ENCODE measurements at regions not wholly inside any gene's neighbourhood (a gene's known extent, or its start where the extent isn't known, plus 50 kb on each side); places are given as distances from the start of the nearest gene placed in this dataset.

DNA sequence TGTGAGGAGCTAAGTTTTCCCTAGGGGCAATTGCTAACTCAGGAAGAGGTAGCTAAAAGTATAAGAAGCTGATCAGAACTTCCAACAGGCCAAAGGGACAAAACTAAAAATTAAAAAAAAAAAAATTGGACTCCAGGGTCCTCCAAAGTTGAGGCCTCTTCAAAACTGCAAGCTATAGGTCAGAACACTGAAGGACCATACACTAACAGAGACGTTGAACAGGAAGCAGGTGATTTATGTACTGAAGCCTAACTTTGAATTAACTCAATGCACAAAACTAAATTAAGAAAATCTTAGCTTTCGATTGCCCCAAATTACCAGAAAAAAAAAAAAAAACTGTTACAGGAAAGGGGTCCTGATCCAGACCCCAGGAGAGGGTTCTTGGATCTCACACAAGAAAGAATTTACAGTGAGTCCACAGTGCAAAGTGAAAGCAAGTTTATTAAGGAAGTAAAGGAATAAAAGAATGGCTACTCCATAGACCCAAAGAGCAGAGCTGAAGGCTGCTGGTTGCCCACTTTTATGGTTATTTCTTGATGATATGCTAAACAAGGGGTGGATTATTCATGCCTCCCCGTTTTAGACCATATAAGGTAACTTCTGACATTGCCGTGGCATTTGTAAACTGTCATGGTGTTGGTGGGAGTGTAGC, 442.8 kb upstream of the NECTIN3 start:
- TF ChIP-seq, protein P1, sequence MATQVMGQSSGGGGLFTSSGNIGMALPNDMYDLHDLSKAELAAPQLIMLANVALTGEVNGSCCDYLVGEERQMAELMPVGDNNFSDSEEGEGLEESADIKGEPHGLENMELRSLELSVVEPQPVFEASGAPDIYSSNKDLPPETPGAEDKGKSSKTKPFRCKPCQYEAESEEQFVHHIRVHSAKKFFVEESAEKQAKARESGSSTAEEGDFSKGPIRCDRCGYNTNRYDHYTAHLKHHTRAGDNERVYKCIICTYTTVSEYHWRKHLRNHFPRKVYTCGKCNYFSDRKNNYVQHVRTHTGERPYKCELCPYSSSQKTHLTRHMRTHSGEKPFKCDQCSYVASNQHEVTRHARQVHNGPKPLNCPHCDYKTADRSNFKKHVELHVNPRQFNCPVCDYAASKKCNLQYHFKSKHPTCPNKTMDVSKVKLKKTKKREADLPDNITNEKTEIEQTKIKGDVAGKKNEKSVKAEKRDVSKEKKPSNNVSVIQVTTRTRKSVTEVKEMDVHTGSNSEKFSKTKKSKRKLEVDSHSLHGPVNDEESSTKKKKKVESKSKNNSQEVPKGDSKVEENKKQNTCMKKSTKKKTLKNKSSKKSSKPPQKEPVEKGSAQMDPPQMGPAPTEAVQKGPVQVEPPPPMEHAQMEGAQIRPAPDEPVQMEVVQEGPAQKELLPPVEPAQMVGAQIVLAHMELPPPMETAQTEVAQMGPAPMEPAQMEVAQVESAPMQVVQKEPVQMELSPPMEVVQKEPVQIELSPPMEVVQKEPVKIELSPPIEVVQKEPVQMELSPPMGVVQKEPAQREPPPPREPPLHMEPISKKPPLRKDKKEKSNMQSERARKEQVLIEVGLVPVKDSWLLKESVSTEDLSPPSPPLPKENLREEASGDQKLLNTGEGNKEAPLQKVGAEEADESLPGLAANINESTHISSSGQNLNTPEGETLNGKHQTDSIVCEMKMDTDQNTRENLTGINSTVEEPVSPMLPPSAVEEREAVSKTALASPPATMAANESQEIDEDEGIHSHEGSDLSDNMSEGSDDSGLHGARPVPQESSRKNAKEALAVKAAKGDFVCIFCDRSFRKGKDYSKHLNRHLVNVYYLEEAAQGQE (IDR thresholded peaks at IDR 0.05; ENCODE audit: low read depth): no peak
- no peak for TF ChIP-seq RAD21 (IDR thresholded peaks at IDR 0.05; ENCODE audit: low read depth)
- TF ChIP-seq EGR1 (IDR thresholded peaks at IDR 0.05): no peak
- TF ChIP-seq, protein P2, sequence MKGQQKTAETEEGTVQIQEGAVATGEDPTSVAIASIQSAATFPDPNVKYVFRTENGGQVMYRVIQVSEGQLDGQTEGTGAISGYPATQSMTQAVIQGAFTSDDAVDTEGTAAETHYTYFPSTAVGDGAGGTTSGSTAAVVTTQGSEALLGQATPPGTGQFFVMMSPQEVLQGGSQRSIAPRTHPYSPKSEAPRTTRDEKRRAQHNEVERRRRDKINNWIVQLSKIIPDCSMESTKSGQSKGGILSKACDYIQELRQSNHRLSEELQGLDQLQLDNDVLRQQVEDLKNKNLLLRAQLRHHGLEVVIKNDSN (IDR thresholded peaks at IDR 0.05): no peak
- TF ChIP-seq YY1 (IDR thresholded peaks at IDR 0.05; ENCODE audit: low read depth): no peak
- TF ChIP-seq FOXM1 (IDR thresholded peaks at IDR 0.05; ENCODE audit: borderline replicate concordance, low read depth): no peak
- TF ChIP-seq, protein P3, sequence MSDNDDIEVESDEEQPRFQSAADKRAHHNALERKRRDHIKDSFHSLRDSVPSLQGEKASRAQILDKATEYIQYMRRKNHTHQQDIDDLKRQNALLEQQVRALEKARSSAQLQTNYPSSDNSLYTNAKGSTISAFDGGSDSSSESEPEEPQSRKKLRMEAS (IDR thresholded peaks at IDR 0.05): no peak
- no peak for TF ChIP-seq CEBPB (IDR thresholded peaks at IDR 0.05)
- TF ChIP-seq EP300 (IDR thresholded peaks at IDR 0.05; ENCODE audit: borderline replicate concordance): no peak
- TF ChIP-seq CREB1 (IDR thresholded peaks at IDR 0.05; ENCODE audit: low read depth): no peak
- no peak for TF ChIP-seq TAF1 (IDR thresholded peaks at IDR 0.05; ENCODE audit: low read depth)
- no peak for TF ChIP-seq TCF12 (IDR thresholded peaks at IDR 0.05; ENCODE audit: low read depth)

Measured in Ishikawa (cell line).